Right lobe of liver (tissue), 4 donors: ENCODE measurements at regions not wholly inside any gene's neighbourhood (a gene's known extent, or its start where the extent isn't known, plus 50 kb on each side); places are given as distances from the start of the nearest gene placed in this dataset.

Source experiments
- POLR2A ChIP-seq: fragments of 450-650 bp; IDR thresholded peaks from one replicate; pipeline ENCODE4 v1.6.1; 2017; ENCODE audit warnings: antibody characterized with exemption, mild to moderate bottlenecking
- TF ChIP-seq, protein P1 (sequence below), 4 donors: fragments of 200-600 bp in 3 of 4; fragments of 450-650 bp in 1 of 4; IDR thresholded peaks; one replicate each; pipeline versions ENCODE4 v1.5.1 to v1.8.0; 2016 to 2022; ENCODE audit warnings: antibody characterized with exemption in 4 of 4, mild to moderate bottlenecking in 2 of 4
- donor health status: DM: no; HTN: no; CAD: no.
- donor health status: DM: no; HTN: no; CAD: no.
- donor health status: DM: no; HTN: yes; CAD: no.

DNA sequence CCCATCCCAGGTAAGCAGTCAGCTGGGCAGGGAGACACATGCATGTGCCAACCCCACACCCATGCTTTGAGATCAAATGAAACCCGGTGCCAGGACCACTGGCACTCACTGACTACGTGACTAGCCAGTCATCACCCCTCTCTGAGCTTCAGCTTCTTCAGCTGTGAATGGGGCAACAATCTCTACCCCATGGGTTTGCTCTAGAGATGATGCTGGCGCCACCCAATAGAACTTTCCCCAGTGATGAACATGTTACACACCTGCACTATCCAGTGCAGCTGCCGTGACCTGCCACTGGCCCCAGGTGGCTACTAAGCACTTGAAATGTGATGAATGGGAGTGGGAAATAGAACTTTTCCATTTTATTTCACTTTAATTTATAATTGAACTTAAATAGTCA is 70.3 kb downstream of the PITPNM2 start:
- TF ChIP-seq POLR2A, result no peak
- TF ChIP-seq, protein P1, sequence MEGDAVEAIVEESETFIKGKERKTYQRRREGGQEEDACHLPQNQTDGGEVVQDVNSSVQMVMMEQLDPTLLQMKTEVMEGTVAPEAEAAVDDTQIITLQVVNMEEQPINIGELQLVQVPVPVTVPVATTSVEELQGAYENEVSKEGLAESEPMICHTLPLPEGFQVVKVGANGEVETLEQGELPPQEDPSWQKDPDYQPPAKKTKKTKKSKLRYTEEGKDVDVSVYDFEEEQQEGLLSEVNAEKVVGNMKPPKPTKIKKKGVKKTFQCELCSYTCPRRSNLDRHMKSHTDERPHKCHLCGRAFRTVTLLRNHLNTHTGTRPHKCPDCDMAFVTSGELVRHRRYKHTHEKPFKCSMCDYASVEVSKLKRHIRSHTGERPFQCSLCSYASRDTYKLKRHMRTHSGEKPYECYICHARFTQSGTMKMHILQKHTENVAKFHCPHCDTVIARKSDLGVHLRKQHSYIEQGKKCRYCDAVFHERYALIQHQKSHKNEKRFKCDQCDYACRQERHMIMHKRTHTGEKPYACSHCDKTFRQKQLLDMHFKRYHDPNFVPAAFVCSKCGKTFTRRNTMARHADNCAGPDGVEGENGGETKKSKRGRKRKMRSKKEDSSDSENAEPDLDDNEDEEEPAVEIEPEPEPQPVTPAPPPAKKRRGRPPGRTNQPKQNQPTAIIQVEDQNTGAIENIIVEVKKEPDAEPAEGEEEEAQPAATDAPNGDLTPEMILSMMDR (IDR thresholded peaks at IDR 0.05), result no peak
